ENCODE measurements at regions not wholly inside any gene's neighbourhood (a gene's known extent, or its start where the extent isn't known, plus 50 kb on each side); places are given as distances from the start of the nearest gene placed in this dataset.
"Not testable (repeated sequence)": the region's sequence is repeated elsewhere in the genome, so short reads cannot be mapped to it uniquely, and the experiment has no call there.

GRCh38 chr21:18769599-18769998 lies 366.0 kb upstream of the TMPRSS15 start:
- Mint-ChIP-seq H3K9me3 (peaks cover 2% of the 10 kb centered on the region), H3K4me1 (no peaks in the 10 kb centered on the region), H3K27ac (no peak overlapping the region), H3K4me3 (no peak overlapping the region), H3K36me3 (no peaks in the 10 kb centered on the region), H3K27me3 (no peaks in the 10 kb centered on the region)
- ATAC-seq (ENCODE audit: low read depth) (no peak), DNase-seq (ENCODE audit: low spot score in 2 of 2) (no peak)

- Mint-ChIP-seq H3K36me3 (no peaks in the 10 kb centered on the region), H3K4me1 (no peaks in the 10 kb centered on the region), H3K4me3 (no peak overlapping the region), H3K27ac (no peak overlapping the region), H3K27me3 (no peaks in the 10 kb centered on the region), H3K9me3 (peaks cover 1% of the 10 kb centered on the region)
- DNase-seq (ENCODE audit: low spot score in 2 of 2) (no peak), ATAC-seq (ENCODE audit: low read depth) (no peak)
Measured at GRCh38 chr21:18771845-18772380, 368.3 kb upstream of the TMPRSS15 start.

GRCh38 chr21:18772404-18772803 lies 368.8 kb upstream of the TMPRSS15 start:
- no peak for DNase-seq (ENCODE audit: low spot score in 2 of 2)
- Mint-ChIP-seq H3K27ac (no peak overlapping the region), H3K9me3 (peaks cover 1% of the 10 kb centered on the region), H3K36me3 (no peaks in the 10 kb centered on the region), H3K27me3 (no peaks in the 10 kb centered on the region), H3K4me1 (no peaks in the 10 kb centered on the region), H3K4me3 (no peak overlapping the region)
- ATAC-seq (ENCODE audit: low read depth): no peak

- DNase-seq (ENCODE audit: low spot score in 2 of 2): no peak
- Mint-ChIP-seq H3K27me3 (no peaks in the 10 kb centered on the region), H3K36me3 (no peaks in the 10 kb centered on the region), H3K4me1 (no peaks in the 10 kb centered on the region), H3K27ac (no peak overlapping the region), H3K4me3 (no peak overlapping the region), H3K9me3 (peaks cover 1% of the 10 kb centered on the region)
- no peak for ATAC-seq (ENCODE audit: low read depth)
Measured at GRCh38 chr21:18772897-18773296, 369.3 kb upstream of the TMPRSS15 start.

GRCh38 chr21:18776936-18777335 lies 373.4 kb upstream of the TMPRSS15 start:
- no peaks in the 10 kb centered on the region for H3K36me3 Mint-ChIP-seq
- H3K27me3 Mint-ChIP-seq: no peaks in the 10 kb centered on the region
- H3K4me3 Mint-ChIP-seq: no peak overlapping the region
- no peaks in the 10 kb centered on the region for H3K4me1 Mint-ChIP-seq
- H3K27ac Mint-ChIP-seq: no peak overlapping the region
- no peak for ATAC-seq (ENCODE audit: low read depth)
- H3K9me3 Mint-ChIP-seq: peaks cover 3% of the 10 kb centered on the region
- DNase-seq (ENCODE audit: low spot score in 2 of 2): no peak

- no peaks in the 10 kb centered on the region for H3K27me3 Mint-ChIP-seq
- DNase-seq (ENCODE audit: low spot score in 2 of 2) (no peak), ATAC-seq (ENCODE audit: low read depth) (no peak)
- H3K4me1 Mint-ChIP-seq: no peaks in the 10 kb centered on the region
- no peak overlapping the region for H3K27ac Mint-ChIP-seq
- no peak overlapping the region for H3K4me3 Mint-ChIP-seq
- H3K9me3 Mint-ChIP-seq: peaks cover 5% of the 10 kb centered on the region
- H3K36me3 Mint-ChIP-seq: no peaks in the 10 kb centered on the region
Measured at GRCh38 chr21:18782721-18783120, 379.1 kb upstream of the TMPRSS15 start.

GRCh38 chr21:18801468-18801867 lies 397.9 kb upstream of the TMPRSS15 start:
- Mint-ChIP-seq H3K4me3 (no peak overlapping the region), H3K27ac (no peak overlapping the region), H3K4me1 (no peaks in the 10 kb centered on the region), H3K9me3 (peaks cover 2% of the 10 kb centered on the region), H3K36me3 (no peaks in the 10 kb centered on the region), H3K27me3 (no peaks in the 10 kb centered on the region)
- ATAC-seq (ENCODE audit: low read depth) (no peak), DNase-seq (ENCODE audit: low spot score in 2 of 2) (no peak)

GRCh38 chr21:18803624-18804023 lies 400.0 kb upstream of the TMPRSS15 start:
- no peaks in the 10 kb centered on the region for H3K4me1 Mint-ChIP-seq
- peaks cover 2% of the 10 kb centered on the region for H3K9me3 Mint-ChIP-seq
- H3K36me3 Mint-ChIP-seq: no peaks in the 10 kb centered on the region
- no peak overlapping the region for H3K27ac Mint-ChIP-seq
- no peaks in the 10 kb centered on the region for H3K27me3 Mint-ChIP-seq
- DNase-seq (ENCODE audit: low spot score in 2 of 2) (no peak), ATAC-seq (ENCODE audit: low read depth) (no peak)
- no peak overlapping the region for H3K4me3 Mint-ChIP-seq

GRCh38 chr21:18810136-18810535 lies 406.6 kb upstream of the TMPRSS15 start:
- ATAC-seq (ENCODE audit: low read depth) (no peak), DNase-seq (ENCODE audit: low spot score in 2 of 2) (no peak)
- Mint-ChIP-seq H3K4me1 (no peaks in the 10 kb centered on the region), H3K27ac (no peak overlapping the region), H3K4me3 (no peak overlapping the region), H3K36me3 (no peaks in the 10 kb centered on the region), H3K9me3 (peaks cover 1% of the 10 kb centered on the region), H3K27me3 (no peaks in the 10 kb centered on the region)

GRCh38 chr21:18812308-18812707 lies 408.7 kb upstream of the TMPRSS15 start:
- no peaks in the 10 kb centered on the region for H3K36me3 Mint-ChIP-seq
- DNase-seq (ENCODE audit: low spot score in 2 of 2) (no peak), ATAC-seq (ENCODE audit: low read depth) (no peak)
- no peak overlapping the region for H3K4me3 Mint-ChIP-seq
- no peak overlapping the region for H3K27ac Mint-ChIP-seq
- no peaks in the 10 kb centered on the region for H3K4me1 Mint-ChIP-seq
- peaks cover 1% of the 10 kb centered on the region for H3K9me3 Mint-ChIP-seq
- no peaks in the 10 kb centered on the region for H3K27me3 Mint-ChIP-seq

GRCh38 chr21:18819507-18819906 lies 415.9 kb upstream of the TMPRSS15 start:
- no peaks in the 10 kb centered on the region for H3K36me3 Mint-ChIP-seq
- no peak overlapping the region for H3K27ac Mint-ChIP-seq
- H3K9me3 Mint-ChIP-seq: peaks cover 2% of the 10 kb centered on the region
- no peaks in the 10 kb centered on the region for H3K4me1 Mint-ChIP-seq
- ATAC-seq (ENCODE audit: low read depth) (no peak), DNase-seq (ENCODE audit: low spot score in 2 of 2) (no peak)
- H3K4me3 Mint-ChIP-seq: no peak overlapping the region
- H3K27me3 Mint-ChIP-seq: no peaks in the 10 kb centered on the region

- peaks cover 2% of the 10 kb centered on the region for H3K9me3 Mint-ChIP-seq
- H3K27ac Mint-ChIP-seq: no peak overlapping the region
- no peaks in the 10 kb centered on the region for H3K4me1 Mint-ChIP-seq
- no peak for ATAC-seq (ENCODE audit: low read depth)
- H3K4me3 Mint-ChIP-seq: no peak overlapping the region
- H3K27me3 Mint-ChIP-seq: no peaks in the 10 kb centered on the region
- no peaks in the 10 kb centered on the region for H3K36me3 Mint-ChIP-seq
- DNase-seq (ENCODE audit: low spot score in 2 of 2): no peak
Measured at GRCh38 chr21:18826562-18826961, 423.0 kb upstream of the TMPRSS15 start.

- no peak overlapping the region for H3K4me3 Mint-ChIP-seq
- H3K4me1 Mint-ChIP-seq: no peaks in the 10 kb centered on the region
- peaks cover 2% of the 10 kb centered on the region for H3K9me3 Mint-ChIP-seq
- H3K27me3 Mint-ChIP-seq: no peaks in the 10 kb centered on the region
- DNase-seq (ENCODE audit: low spot score in 2 of 2): no peak
- no peaks in the 10 kb centered on the region for H3K36me3 Mint-ChIP-seq
- H3K27ac Mint-ChIP-seq: no peak overlapping the region
- no peak for ATAC-seq (ENCODE audit: low read depth)
Measured at GRCh38 chr21:18831942-18832676, 428.5 kb upstream of the TMPRSS15 start.

- H3K27ac Mint-ChIP-seq: no peak overlapping the region
- no peaks in the 10 kb centered on the region for H3K4me1 Mint-ChIP-seq
- no peaks in the 10 kb centered on the region for H3K36me3 Mint-ChIP-seq
Measured at GRCh38 chr21:18832950-18833349, 429.4 kb upstream of the TMPRSS15 start.

GRCh38 chr21:18834121-18834520 lies 430.5 kb upstream of the TMPRSS15 start:
- DNase-seq (ENCODE audit: low spot score in 2 of 2); H3K36me3 Mint-ChIP-seq; ATAC-seq (ENCODE audit: low read depth): not testable (repeated sequence)

More at GRCh38 chr21:18832950-18833349, 429.4 kb upstream of the TMPRSS15 start:
- no peak for DNase-seq (ENCODE audit: low spot score in 2 of 2)
- no peaks in the 10 kb centered on the region for H3K9me3 Mint-ChIP-seq
- H3K27me3 Mint-ChIP-seq: no peaks in the 10 kb centered on the region
- ATAC-seq (ENCODE audit: low read depth): no peak
- no peak overlapping the region for H3K4me3 Mint-ChIP-seq

More at GRCh38 chr21:18834121-18834520, 430.5 kb upstream of the TMPRSS15 start:
- H3K27me3 Mint-ChIP-seq, H3K4me3 Mint-ChIP-seq, H3K27ac Mint-ChIP-seq, H3K4me1 Mint-ChIP-seq, H3K9me3 Mint-ChIP-seq: not testable (repeated sequence)
